ENCODE measurements at regions not wholly inside any gene's neighbourhood (a gene's known extent, or its start where the extent isn't known, plus 50 kb on each side); places are given as distances from the start of the nearest gene placed in this dataset.

DNA sequence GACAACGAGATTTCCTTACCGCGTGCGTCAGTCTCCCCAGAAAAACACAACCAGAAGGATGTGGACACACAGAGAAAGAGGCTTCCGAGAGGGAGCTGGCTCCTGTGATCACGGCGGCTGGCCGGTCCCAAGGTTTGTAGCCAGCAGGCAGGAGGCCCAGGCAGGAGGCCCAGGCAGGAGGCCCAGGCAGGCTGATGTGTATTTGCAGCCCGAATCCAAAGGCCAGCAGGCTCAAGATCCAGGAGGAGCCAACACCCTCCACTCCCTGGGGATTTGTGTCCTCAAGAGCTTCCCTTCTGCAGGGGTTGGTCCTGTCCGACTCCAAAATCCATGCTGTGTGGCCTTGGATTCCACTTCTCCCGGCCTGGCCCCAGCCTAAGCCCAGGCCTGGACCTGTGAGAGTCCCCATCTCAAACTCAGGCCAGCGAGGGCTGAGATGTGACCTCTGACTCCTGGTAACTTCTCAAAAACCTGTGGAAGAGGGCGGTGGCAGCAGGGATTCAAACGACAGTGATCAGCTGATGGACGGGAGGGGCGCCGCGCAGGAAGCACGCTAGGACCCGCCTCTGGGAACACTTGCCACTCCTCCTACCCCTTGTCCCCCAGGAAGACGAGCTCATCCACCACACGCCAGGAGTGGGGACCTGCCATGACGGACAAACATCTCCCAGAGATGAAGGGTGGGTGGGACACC is 75.0 kb upstream of the PPP1R26 start:
- no peak overlapping the region for H3K14ac ChIP-seq (replicated peaks; ENCODE audit: low read depth, low read length)
- H3K18ac ChIP-seq (ENCODE audit: low read depth, low read length): no peak overlapping the region
- H3K36me3 ChIP-seq (ENCODE audit: control insufficient read depth, insufficient read depth, low read length): no peaks in the 10 kb centered on the region
- no peaks in the 10 kb centered on the region for H3K27me3 ChIP-seq (ENCODE audit: control insufficient read depth, insufficient read depth, low read length)
- ChIA-PET POLR2A (ENCODE audit: unreplicated experiment) (no interaction called here), CTCF (no interaction called here)
- H3K4ac ChIP-seq (ENCODE audit: low read depth, low read length): no peak overlapping the region
- no peak overlapping the region for H2AFZ ChIP-seq (replicated peaks; ENCODE audit: low read length, poor library complexity)
- no peak overlapping the region for H3K56ac ChIP-seq (ENCODE audit: extremely low read depth, insufficient read depth, low read length)
- no peak overlapping the region for H2AK5ac ChIP-seq (ENCODE audit: low read depth, low read length)
- no peaks in the 10 kb centered on the region for H3K4me1 ChIP-seq (ENCODE audit: control insufficient read depth, insufficient read depth, low read length)
- H3K79me1 ChIP-seq (ENCODE audit: low read depth in 1 of 2, low read length in 2 of 2): no peaks in the 10 kb centered on the region
- WGBS, 2 experiments (ENCODE audit: extremely low coverage in 2 of 2, insufficient read length in 1 of 2): 53% methylated on average over 2 of the region's 23 CpGs; no CpG with 5 or more reads in 1 of the 2 experiments
- no peaks in the 10 kb centered on the region for H4K20me1 ChIP-seq (ENCODE audit: insufficient read depth, low read length)
- H2BK15ac ChIP-seq (ENCODE audit: low read depth, low read length): no peak overlapping the region
- no peaks in the 10 kb centered on the region for H3K9me1 ChIP-seq (ENCODE audit: insufficient read depth, low read length)
- intact Hi-C loops (cut with micrococcal nuclease) (no loop called here), dilution Hi-C loops (cut with HindIII; ENCODE audit: low sequenced_read_pairs, unreplicated experiment) (no loop called here), in situ Hi-C loops (cut with MboI; ENCODE audit: low sequenced_read_pairs) (loop anchor here (5.0 kb wide), 1 partner anchor 317 kb away; the partner anchor contains the start of gene OLFM1)
- no peak for DNase-seq
- peaks cover 4% of the 10 kb centered on the region; the same call in 1 of the 2 replicates for H3K9me3 ChIP-seq (ENCODE audit: control insufficient read depth, insufficient read depth, low read length)
- no peak overlapping the region for H4K8ac ChIP-seq (ENCODE audit: low read depth in 2 of 2, low read length in 2 of 2)
- H3K23ac ChIP-seq (ENCODE audit: low read depth, low read length): no peak overlapping the region
- no peak overlapping the region for H3K4me2 ChIP-seq (ENCODE audit: low read depth, low read length)
- H2BK5ac ChIP-seq (ENCODE audit: low read depth, low read length, poor library complexity, severe bottlenecking): no peak overlapping the region
- no peak for ATAC-seq (ENCODE audit: low read depth)
- H3K4me3 ChIP-seq (ENCODE audit: insufficient read depth, low read depth, low read length): no peak overlapping the region
- no peak overlapping the region for H4K5ac ChIP-seq (ENCODE audit: low read depth, low read length)
- no peak overlapping the region for H3K27ac ChIP-seq (ENCODE audit: insufficient read depth, low read length)
- H3K9ac ChIP-seq (ENCODE audit: low read depth, low read length): no peak overlapping the region
- no peak overlapping the region for H4K91ac ChIP-seq (ENCODE audit: insufficient read depth, low read depth, low read length)
- no peak overlapping the region for H2BK120ac ChIP-seq (ENCODE audit: low read depth, low read length)
- H2BK20ac ChIP-seq (ENCODE audit: low read depth, low read length): no peak overlapping the region
- H2AK9ac ChIP-seq (replicated peaks; ENCODE audit: low read depth, low read length, poor library complexity): no peak overlapping the region
- BruUV-seq (replicated peaks): no TSS peak
- no peak for TF ChIP-seq MAFK (IDR thresholded peaks at IDR 0.05; ENCODE audit: low read depth, low read length)
- TF ChIP-seq MAZ (IDR thresholded peaks at IDR 0.05; ENCODE audit: borderline replicate concordance, low read depth, low read length): no peak
- TF ChIP-seq BHLHE40 (IDR thresholded peaks at IDR 0.05; ENCODE audit: low read depth, low read length): no peak
- TF ChIP-seq MXI1 (IDR thresholded peaks at IDR 0.05; ENCODE audit: borderline replicate concordance, low read depth, low read length): no peak
- no peak for TF ChIP-seq CHD1 (IDR thresholded peaks at IDR 0.05; ENCODE audit: low read depth, low read length)
- no peak for TF ChIP-seq RAD21 (IDR thresholded peaks at IDR 0.05; ENCODE audit: low read length)
- TF ChIP-seq SMC3 (IDR thresholded peaks at IDR 0.05; ENCODE audit: low read depth, low read length): no peak
- TF ChIP-seq RCOR1 (IDR thresholded peaks at IDR 0.05; ENCODE audit: insufficient replicate concordance, low read length): no peak
- TF ChIP-seq CEBPB (IDR thresholded peaks at IDR 0.05; ENCODE audit: low read depth, low read length): no peak
- no peak for TF ChIP-seq CTCF (conservative IDR thresholded peaks at IDR 0.05; ENCODE audit: low read depth, low read length)
- TF ChIP-seq, protein P1, sequence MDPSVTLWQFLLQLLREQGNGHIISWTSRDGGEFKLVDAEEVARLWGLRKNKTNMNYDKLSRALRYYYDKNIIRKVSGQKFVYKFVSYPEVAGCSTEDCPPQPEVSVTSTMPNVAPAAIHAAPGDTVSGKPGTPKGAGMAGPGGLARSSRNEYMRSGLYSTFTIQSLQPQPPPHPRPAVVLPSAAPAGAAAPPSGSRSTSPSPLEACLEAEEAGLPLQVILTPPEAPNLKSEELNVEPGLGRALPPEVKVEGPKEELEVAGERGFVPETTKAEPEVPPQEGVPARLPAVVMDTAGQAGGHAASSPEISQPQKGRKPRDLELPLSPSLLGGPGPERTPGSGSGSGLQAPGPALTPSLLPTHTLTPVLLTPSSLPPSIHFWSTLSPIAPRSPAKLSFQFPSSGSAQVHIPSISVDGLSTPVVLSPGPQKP (IDR thresholded peaks at IDR 0.05; ENCODE audit: borderline replicate concordance, low read depth, low read length): no peak
- no peak for TF ChIP-seq FOS (IDR thresholded peaks at IDR 0.05; ENCODE audit: low read depth, low read length)

Measured in IMR-90 (cell line).